SK-N-SH (cell line): ENCODE measurements at regions not wholly inside any gene's neighbourhood (a gene's known extent, or its start where the extent isn't known, plus 50 kb on each side); places are given as distances from the start of the nearest gene placed in this dataset.

Experiments used
- NRF1 ChIP-seq: IDR thresholded peaks from 2 replicates; pipeline ENCODE4 v1.6.1; 2012; ENCODE audit warnings: low read depth, mild to moderate bottlenecking, low read length
- RCOR1 ChIP-seq: fragments of 150-350 bp; IDR thresholded peaks from 2 replicates; pipeline ENCODE4 v1.6.1; 2017; ENCODE audit warnings: antibody characterized with exemption, low read length
- RFX5 ChIP-seq: IDR thresholded peaks from 2 replicates; pipeline ENCODE4 v1.6.1; 2012; ENCODE audit warnings: mild to moderate bottlenecking, improper control_type of control experiment, low read length
- TF ChIP-seq, protein P1 (sequence below): fragments of 200-600 bp; sonication (generic); IDR thresholded peaks from 2 replicates; pipeline ENCODE4 v1.6.1; 2017; ENCODE audit warnings: antibody characterized with exemption, mild to moderate bottlenecking, moderate library complexity
- TF ChIP-seq, protein P2 (sequence below): fragments of 150-350 bp; IDR thresholded peaks from 2 replicates; pipeline ENCODE4 v1.6.1; 2016; ENCODE audit warnings: mild to moderate bottlenecking, low read depth, low read length
- TF ChIP-seq, protein P3 (sequence below): IDR thresholded peaks from 2 replicates; pipeline ENCODE4 v1.4.0; 2012; ENCODE audit warnings: low read depth
- TF ChIP-seq, protein P4 (sequence below): fragments of 150-350 bp; IDR thresholded peaks from 2 replicates; pipeline ENCODE4 v1.6.1; 2017; ENCODE audit warnings: antibody characterized with exemption, low read length, low read depth, borderline replicate concordance

DNA sequence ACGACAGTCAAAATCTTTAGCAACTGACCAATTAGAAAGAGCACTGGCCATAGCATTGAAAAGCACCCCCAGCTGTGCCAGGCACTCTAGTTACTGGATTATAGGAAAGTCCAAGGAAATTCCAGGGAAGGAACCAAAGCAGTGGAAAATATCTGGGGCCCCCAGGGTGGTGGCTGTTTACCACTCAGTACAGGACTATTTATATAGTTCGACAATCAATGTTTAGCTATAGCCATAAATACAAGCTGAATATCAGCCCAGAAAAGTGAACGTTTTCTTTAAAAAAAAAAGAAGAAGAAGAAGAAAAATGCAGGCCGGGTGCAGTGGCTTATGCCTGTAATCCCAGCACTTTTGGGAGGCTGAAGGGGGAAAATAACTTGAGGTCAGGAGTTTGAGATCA lies 55.2 kb upstream of the UBAC2 start:
- TF ChIP-seq, protein P1, sequence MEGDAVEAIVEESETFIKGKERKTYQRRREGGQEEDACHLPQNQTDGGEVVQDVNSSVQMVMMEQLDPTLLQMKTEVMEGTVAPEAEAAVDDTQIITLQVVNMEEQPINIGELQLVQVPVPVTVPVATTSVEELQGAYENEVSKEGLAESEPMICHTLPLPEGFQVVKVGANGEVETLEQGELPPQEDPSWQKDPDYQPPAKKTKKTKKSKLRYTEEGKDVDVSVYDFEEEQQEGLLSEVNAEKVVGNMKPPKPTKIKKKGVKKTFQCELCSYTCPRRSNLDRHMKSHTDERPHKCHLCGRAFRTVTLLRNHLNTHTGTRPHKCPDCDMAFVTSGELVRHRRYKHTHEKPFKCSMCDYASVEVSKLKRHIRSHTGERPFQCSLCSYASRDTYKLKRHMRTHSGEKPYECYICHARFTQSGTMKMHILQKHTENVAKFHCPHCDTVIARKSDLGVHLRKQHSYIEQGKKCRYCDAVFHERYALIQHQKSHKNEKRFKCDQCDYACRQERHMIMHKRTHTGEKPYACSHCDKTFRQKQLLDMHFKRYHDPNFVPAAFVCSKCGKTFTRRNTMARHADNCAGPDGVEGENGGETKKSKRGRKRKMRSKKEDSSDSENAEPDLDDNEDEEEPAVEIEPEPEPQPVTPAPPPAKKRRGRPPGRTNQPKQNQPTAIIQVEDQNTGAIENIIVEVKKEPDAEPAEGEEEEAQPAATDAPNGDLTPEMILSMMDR: no peak
- no peak for TF ChIP-seq NRF1
- TF ChIP-seq, protein P2, sequence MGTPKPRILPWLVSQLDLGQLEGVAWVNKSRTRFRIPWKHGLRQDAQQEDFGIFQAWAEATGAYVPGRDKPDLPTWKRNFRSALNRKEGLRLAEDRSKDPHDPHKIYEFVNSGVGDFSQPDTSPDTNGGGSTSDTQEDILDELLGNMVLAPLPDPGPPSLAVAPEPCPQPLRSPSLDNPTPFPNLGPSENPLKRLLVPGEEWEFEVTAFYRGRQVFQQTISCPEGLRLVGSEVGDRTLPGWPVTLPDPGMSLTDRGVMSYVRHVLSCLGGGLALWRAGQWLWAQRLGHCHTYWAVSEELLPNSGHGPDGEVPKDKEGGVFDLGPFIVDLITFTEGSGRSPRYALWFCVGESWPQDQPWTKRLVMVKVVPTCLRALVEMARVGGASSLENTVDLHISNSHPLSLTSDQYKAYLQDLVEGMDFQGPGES: no peak
- no peak for TF ChIP-seq RFX5
- TF ChIP-seq, protein P3, sequence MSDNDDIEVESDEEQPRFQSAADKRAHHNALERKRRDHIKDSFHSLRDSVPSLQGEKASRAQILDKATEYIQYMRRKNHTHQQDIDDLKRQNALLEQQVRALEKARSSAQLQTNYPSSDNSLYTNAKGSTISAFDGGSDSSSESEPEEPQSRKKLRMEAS: no peak
- TF ChIP-seq, protein P4, sequence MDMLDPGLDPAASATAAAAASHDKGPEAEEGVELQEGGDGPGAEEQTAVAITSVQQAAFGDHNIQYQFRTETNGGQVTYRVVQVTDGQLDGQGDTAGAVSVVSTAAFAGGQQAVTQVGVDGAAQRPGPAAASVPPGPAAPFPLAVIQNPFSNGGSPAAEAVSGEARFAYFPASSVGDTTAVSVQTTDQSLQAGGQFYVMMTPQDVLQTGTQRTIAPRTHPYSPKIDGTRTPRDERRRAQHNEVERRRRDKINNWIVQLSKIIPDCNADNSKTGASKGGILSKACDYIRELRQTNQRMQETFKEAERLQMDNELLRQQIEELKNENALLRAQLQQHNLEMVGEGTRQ: no peak
- no peak for TF ChIP-seq RCOR1
